Endothelial cell (in vitro differentiated cells): ENCODE measurements at regions not wholly inside any gene's neighbourhood (a gene's known extent, or its start where the extent isn't known, plus 50 kb on each side); places are given as distances from the start of the nearest gene placed in this dataset.

ENCODE experiments used
- DNase-seq: peaks from one replicate; pipeline ENCODE4 v3.0.0; 2021; ENCODE audit warnings: low spot score
- H3K27ac Mint-ChIP-seq: one replicate; pipeline ENCODE4 v1.8.0; 2021; ENCODE audit warnings: mixed read lengths, inconsistent platforms; ENCODE audit not compliant: unreplicated experiment
- H3K27me3 Mint-ChIP-seq: one replicate; pipeline ENCODE4 v1.8.0; 2021; ENCODE audit warnings: mild to moderate bottlenecking, moderate library complexity, mixed read lengths, inconsistent platforms; ENCODE audit not compliant: unreplicated experiment
- H3K36me3 Mint-ChIP-seq: one replicate; pipeline ENCODE4 v1.8.0; 2021; ENCODE audit warnings: mild to moderate bottlenecking, low read depth, mixed read lengths, inconsistent platforms; ENCODE audit not compliant: unreplicated experiment
- H3K4me1 Mint-ChIP-seq: one replicate; pipeline ENCODE4 v1.8.0; 2021; ENCODE audit warnings: mild to moderate bottlenecking, mixed read lengths, inconsistent platforms; ENCODE audit not compliant: unreplicated experiment
- H3K4me3 Mint-ChIP-seq: one replicate; pipeline ENCODE4 v1.8.0; 2021; ENCODE audit warnings: mild to moderate bottlenecking, mixed read lengths, inconsistent platforms; ENCODE audit not compliant: unreplicated experiment
- H3K9me3 Mint-ChIP-seq: one replicate; pipeline ENCODE4 v1.8.0; 2021; ENCODE audit warnings: mixed read lengths, inconsistent platforms; ENCODE audit not compliant: unreplicated experiment
- TF ChIP-seq, protein P1 (sequence below): fragments of 200-600 bp; sonication (generic); IDR thresholded peaks from one replicate; pipeline ENCODE4 v1.5.0; 2021; ENCODE audit warnings: antibody characterized with exemption; ENCODE audit not compliant: unreplicated experiment

GRCh38 chr3:159191447-159191846 lies 389.6 kb downstream of the MFSD1 start:
- Mint-ChIP-seq H3K9me3 (no peaks in the 10 kb centered on the region), H3K27ac (no peak overlapping the region), H3K4me3 (no peak overlapping the region), H3K36me3 (no peaks in the 10 kb centered on the region), H3K4me1 (no peaks in the 10 kb centered on the region), H3K27me3 (no peaks in the 10 kb centered on the region)
- no peak for DNase-seq
- TF ChIP-seq, protein P1, sequence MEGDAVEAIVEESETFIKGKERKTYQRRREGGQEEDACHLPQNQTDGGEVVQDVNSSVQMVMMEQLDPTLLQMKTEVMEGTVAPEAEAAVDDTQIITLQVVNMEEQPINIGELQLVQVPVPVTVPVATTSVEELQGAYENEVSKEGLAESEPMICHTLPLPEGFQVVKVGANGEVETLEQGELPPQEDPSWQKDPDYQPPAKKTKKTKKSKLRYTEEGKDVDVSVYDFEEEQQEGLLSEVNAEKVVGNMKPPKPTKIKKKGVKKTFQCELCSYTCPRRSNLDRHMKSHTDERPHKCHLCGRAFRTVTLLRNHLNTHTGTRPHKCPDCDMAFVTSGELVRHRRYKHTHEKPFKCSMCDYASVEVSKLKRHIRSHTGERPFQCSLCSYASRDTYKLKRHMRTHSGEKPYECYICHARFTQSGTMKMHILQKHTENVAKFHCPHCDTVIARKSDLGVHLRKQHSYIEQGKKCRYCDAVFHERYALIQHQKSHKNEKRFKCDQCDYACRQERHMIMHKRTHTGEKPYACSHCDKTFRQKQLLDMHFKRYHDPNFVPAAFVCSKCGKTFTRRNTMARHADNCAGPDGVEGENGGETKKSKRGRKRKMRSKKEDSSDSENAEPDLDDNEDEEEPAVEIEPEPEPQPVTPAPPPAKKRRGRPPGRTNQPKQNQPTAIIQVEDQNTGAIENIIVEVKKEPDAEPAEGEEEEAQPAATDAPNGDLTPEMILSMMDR: no peak

GRCh38 chr3:159196359-159196758 lies 394.5 kb downstream of the MFSD1 start:
- no peaks in the 10 kb centered on the region for H3K4me1 Mint-ChIP-seq
- H3K4me3 Mint-ChIP-seq: no peak overlapping the region
- H3K27me3 Mint-ChIP-seq: no peaks in the 10 kb centered on the region
- TF ChIP-seq, protein P1: no peak
- H3K36me3 Mint-ChIP-seq: no peaks in the 10 kb centered on the region
- H3K27ac Mint-ChIP-seq: no peak overlapping the region
- H3K9me3 Mint-ChIP-seq: peaks cover 4% of the 10 kb centered on the region
- no peak for DNase-seq

DNA sequence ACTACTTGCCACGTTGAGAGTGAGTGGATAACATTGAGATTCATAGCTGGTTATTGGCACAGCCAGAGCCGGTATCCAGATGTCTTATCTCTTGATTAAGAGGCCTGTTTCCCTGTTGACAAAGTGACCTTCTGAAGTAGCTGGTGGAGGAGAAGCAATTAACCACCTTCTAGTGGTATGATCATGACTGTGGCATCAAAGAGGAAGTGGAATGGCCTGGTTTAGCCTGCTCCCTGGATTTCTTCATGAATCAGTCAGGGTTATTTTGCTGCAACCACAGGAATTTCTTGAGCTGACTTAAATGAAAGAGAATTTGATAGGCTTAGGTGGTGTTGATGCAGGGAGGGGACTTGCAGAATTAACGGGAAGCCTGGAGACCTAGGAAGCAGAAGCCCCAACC lies 398.3 kb downstream of the MFSD1 start:
- DNase-seq: no peak
- Mint-ChIP-seq H3K27me3 (peaks cover 4% of the 10 kb centered on the region), H3K4me1 (no peaks in the 10 kb centered on the region), H3K4me3 (no peak overlapping the region), H3K27ac (no peak overlapping the region), H3K9me3 (peaks cover 4% of the 10 kb centered on the region), H3K36me3 (no peaks in the 10 kb centered on the region)
- TF ChIP-seq, protein P1: no peak

DNA sequence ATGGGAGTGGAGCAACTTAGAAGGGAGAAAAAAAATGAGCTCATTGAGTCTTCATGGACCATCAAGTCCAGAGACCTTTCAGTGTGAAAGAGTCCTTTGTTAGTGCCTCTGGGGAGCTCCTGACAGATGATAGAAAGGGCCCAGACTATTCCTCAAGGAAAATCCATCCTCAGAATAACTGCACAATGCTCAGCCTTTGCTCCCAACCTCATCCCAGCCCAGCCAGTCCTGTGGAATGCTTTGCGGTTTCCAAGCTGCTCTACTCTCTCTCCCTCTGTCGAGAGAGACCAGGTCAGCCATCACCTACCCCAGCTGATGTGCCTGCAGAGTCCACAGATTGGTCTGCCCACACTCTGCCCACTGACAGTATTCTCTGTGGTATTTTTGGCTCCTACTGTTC lies 406.2 kb downstream of the MFSD1 start:
- peaks cover 6% of the 10 kb centered on the region for H3K9me3 Mint-ChIP-seq
- H3K27me3 Mint-ChIP-seq: peaks cover 4% of the 10 kb centered on the region
- TF ChIP-seq, protein P1: no peak
- peaks cover 4% of the 10 kb centered on the region for H3K36me3 Mint-ChIP-seq
- no peak for DNase-seq
- no peak overlapping the region for H3K27ac Mint-ChIP-seq
- H3K4me1 Mint-ChIP-seq: no peaks in the 10 kb centered on the region
- H3K4me3 Mint-ChIP-seq: no peak overlapping the region

- peaks cover 6% of the 10 kb centered on the region for H3K9me3 Mint-ChIP-seq
- no peak overlapping the region for H3K27ac Mint-ChIP-seq
- TF ChIP-seq, protein P1: no peak
- no peaks in the 10 kb centered on the region for H3K4me1 Mint-ChIP-seq
- H3K27me3 Mint-ChIP-seq: no peaks in the 10 kb centered on the region
- H3K36me3 Mint-ChIP-seq: peaks cover 4% of the 10 kb centered on the region
- no peak overlapping the region for H3K4me3 Mint-ChIP-seq
- no peak for DNase-seq
Observed at GRCh38 chr3:159209459-159209858, 407.6 kb downstream of the MFSD1 start.
